Fibroblast of the conjunctiva (primary cell): ENCODE measurements at regions not wholly inside any gene's neighbourhood (a gene's known extent, or its start where the extent isn't known, plus 50 kb on each side); places are given as distances from the start of the nearest gene placed in this dataset.
A peak's percentile ranks its signal among the peaks of the same experiment; 100 is the strongest.
"Not testable (repeated sequence)": the region's sequence is repeated elsewhere in the genome, so short reads cannot be mapped to it uniquely, and the experiment has no call there.

Source experiments
- DNase-seq: peaks from one replicate; pipeline ENCODE4 v3.0.0-alpha.2; 2010; ENCODE audit warnings: low read depth

- not testable (repeated sequence) for DNase-seq
These were observed 250.0 kb upstream of the CTNNB1 start for GRCh38 chr3:40949347-40949746.

GRCh38 chr3:40951636-40952035 lies 247.7 kb upstream of the CTNNB1 start:
- no peak for DNase-seq

GRCh38 chr3:40961104-40961857 lies 238.0 kb upstream of the CTNNB1 start:
- no peak for DNase-seq

- no peak for DNase-seq
These were observed 236.6 kb upstream of the CTNNB1 start for GRCh38 chr3:40962721-40963120.

GRCh38 chr3:40968666-40969065 lies 230.6 kb upstream of the CTNNB1 start:
- no peak for DNase-seq

- no peak for DNase-seq
These were observed 230.0 kb upstream of the CTNNB1 start for GRCh38 chr3:40969341-40969740.

- DNase-seq, result no peak
These were observed 229.4 kb upstream of the CTNNB1 start for GRCh38 chr3:40969756-40970466.

- peak; percentile 87 for DNase-seq
These were observed 227.8 kb upstream of the CTNNB1 start for GRCh38 chr3:40971191-40972168.

- no peak for DNase-seq
These were observed 227.0 kb upstream of the CTNNB1 start for GRCh38 chr3:40972350-40972749.

GRCh38 chr3:40973141-40973540 lies 226.2 kb upstream of the CTNNB1 start:
- no peak for DNase-seq

- DNase-seq, result no peak
These were observed 223.6 kb upstream of the CTNNB1 start for GRCh38 chr3:40975711-40976121.

GRCh38 chr3:40976241-40976640 lies 223.1 kb upstream of the CTNNB1 start:
- no peak for DNase-seq

GRCh38 chr3:40978442-40978841 lies 220.9 kb upstream of the CTNNB1 start:
- no peak for DNase-seq

GRCh38 chr3:40979962-40980361 lies 219.3 kb upstream of the CTNNB1 start:
- DNase-seq, result no peak

- DNase-seq, result no peak
These were observed 218.8 kb upstream of the CTNNB1 start for GRCh38 chr3:40980467-40980866.

- no peak for DNase-seq
These were observed 214.1 kb upstream of the CTNNB1 start for GRCh38 chr3:40985195-40985594.

GRCh38 chr3:40988468-40988867 lies 210.8 kb upstream of the CTNNB1 start:
- DNase-seq, result no peak

GRCh38 chr3:40989141-40990061 lies 209.9 kb upstream of the CTNNB1 start:
- no peak for DNase-seq

- no peak for DNase-seq
These were observed 209.2 kb upstream of the CTNNB1 start for GRCh38 chr3:40990062-40990456.

GRCh38 chr3:40992023-40992422 lies 207.3 kb upstream of the CTNNB1 start:
- DNase-seq, result no peak

- DNase-seq, result no peak
These were observed 204.7 kb upstream of the CTNNB1 start for GRCh38 chr3:40994611-40995010.
